Sigmoid colon (tissue), 4 donors: ENCODE measurements at regions not wholly inside any gene's neighbourhood (a gene's known extent, or its start where the extent isn't known, plus 50 kb on each side); places are given as distances from the start of the nearest gene placed in this dataset.

ENCODE experiments used
- POLR2A ChIP-seq, 2 donors: fragments of 450-650 bp; IDR thresholded peaks; one replicate each; pipeline ENCODE4 v1.6.1; 2016; ENCODE audit warnings: antibody characterized with exemption in 2 of 2, mild to moderate bottlenecking in 2 of 2, moderate library complexity in 2 of 2
- POLR2AphosphoS5 ChIP-seq, 4 donors: sonication (generic); formaldehyde crosslinking; IDR thresholded peaks; one replicate each; pipeline ENCODE4 v1.6.1; 2017; ENCODE audit warnings: antibody characterized with exemption in 4 of 4
- TF ChIP-seq, protein P1 (sequence below), 4 experiments: fragments of 450-650 bp in 3 of 4; fragments of 200-600 bp in 1 of 4; IDR thresholded peaks; one replicate each; pipeline ENCODE4 v1.5.1; 2016 to 2019; ENCODE audit warnings: antibody characterized with exemption in 4 of 4, mild to moderate bottlenecking in 3 of 4, moderate library complexity in 2 of 4

DNA sequence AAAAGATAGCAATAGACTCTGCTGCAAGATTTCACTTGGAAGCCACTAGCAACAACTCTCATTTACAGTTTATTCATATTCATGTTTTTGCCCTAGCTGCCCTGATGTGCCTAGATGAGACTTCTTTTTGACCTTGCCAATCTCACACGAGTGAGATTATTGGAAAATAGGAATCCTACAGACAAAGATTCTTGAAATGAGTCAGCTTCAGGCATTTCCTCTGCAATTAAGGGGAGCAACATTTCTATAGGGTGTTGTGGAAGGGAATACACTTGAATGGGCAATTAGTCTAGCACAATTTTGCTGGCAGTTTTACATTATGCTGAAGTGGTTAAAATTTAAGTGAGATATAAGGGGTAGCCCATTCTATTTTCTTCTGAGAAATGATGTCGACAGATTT lies 217.0 kb upstream of the FAT4 start:
- TF ChIP-seq POLR2AphosphoS5 (IDR thresholded peaks at IDR 0.05), result no peak
- TF ChIP-seq, protein P1, sequence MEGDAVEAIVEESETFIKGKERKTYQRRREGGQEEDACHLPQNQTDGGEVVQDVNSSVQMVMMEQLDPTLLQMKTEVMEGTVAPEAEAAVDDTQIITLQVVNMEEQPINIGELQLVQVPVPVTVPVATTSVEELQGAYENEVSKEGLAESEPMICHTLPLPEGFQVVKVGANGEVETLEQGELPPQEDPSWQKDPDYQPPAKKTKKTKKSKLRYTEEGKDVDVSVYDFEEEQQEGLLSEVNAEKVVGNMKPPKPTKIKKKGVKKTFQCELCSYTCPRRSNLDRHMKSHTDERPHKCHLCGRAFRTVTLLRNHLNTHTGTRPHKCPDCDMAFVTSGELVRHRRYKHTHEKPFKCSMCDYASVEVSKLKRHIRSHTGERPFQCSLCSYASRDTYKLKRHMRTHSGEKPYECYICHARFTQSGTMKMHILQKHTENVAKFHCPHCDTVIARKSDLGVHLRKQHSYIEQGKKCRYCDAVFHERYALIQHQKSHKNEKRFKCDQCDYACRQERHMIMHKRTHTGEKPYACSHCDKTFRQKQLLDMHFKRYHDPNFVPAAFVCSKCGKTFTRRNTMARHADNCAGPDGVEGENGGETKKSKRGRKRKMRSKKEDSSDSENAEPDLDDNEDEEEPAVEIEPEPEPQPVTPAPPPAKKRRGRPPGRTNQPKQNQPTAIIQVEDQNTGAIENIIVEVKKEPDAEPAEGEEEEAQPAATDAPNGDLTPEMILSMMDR (IDR thresholded peaks at IDR 0.05), result no peak
- no peak for TF ChIP-seq POLR2A (IDR thresholded peaks at IDR 0.05)
